Jurkat, Clone E6-1 (cell line): ENCODE measurements at regions not wholly inside any gene's neighbourhood (a gene's known extent, or its start where the extent isn't known, plus 50 kb on each side); places are given as distances from the start of the nearest gene placed in this dataset.
"Not testable (repeated sequence)": the region's sequence is repeated elsewhere in the genome, so short reads cannot be mapped to it uniquely, and the experiment has no call there.

Experiments
- DNase-seq: peaks from one replicate; pipeline ENCODE4 v3.0.0-alpha.2; 2011; ENCODE audit warnings: low read depth, low spot score
- H3K4me3 ChIP-seq: 2 replicates; pipeline ENCODE4 v1.5.1; 2011; ENCODE audit warnings: mild to moderate bottlenecking, low read length, control low read depth, moderate library complexity

- no peak for DNase-seq
- H3K4me3 ChIP-seq, result no peak overlapping the region
Observed at GRCh38 chrY:20042993-20043392, 298.5 kb upstream of the KDM5D start.

GRCh38 chrY:20025676-20026075 is 281.1 kb upstream of the KDM5D start:
- no peak for DNase-seq
- H3K4me3 ChIP-seq, result no peak overlapping the region

- DNase-seq, H3K4me3 ChIP-seq: not testable (repeated sequence)
Observed at GRCh38 chrY:19993410-19993809, 248.9 kb upstream of the KDM5D start.

GRCh38 chrY:19973012-19973411 is 228.5 kb upstream of the KDM5D start:
- DNase-seq, result peak; percentile 35
- H3K4me3 ChIP-seq, result no peak overlapping the region

GRCh38 chrY:19947702-19948101 is 203.2 kb upstream of the KDM5D start:
- DNase-seq, result peak; percentile 54
- no peak overlapping the region for H3K4me3 ChIP-seq

- peak; percentile 27 for DNase-seq
- no peak overlapping the region for H3K4me3 ChIP-seq
Observed at GRCh38 chrY:19899011-19899410, 154.5 kb upstream of the KDM5D start.

GRCh38 chrY:19892076-19892964 is 147.8 kb upstream of the KDM5D start:
- peak overlapping the region; percentile 5; the same call in 1 of the 2 replicates for H3K4me3 ChIP-seq
- DNase-seq, result peak; percentile 84

- DNase-seq, result no peak
- no peak overlapping the region for H3K4me3 ChIP-seq
Observed at GRCh38 chrY:19882145-19882544, 137.6 kb upstream of the KDM5D start.

GRCh38 chrY:19869715-19870114 is 125.2 kb upstream of the KDM5D start:
- H3K4me3 ChIP-seq, result no peak overlapping the region
- no peak for DNase-seq

GRCh38 chrY:19869281-19869680 is 124.8 kb upstream of the KDM5D start:
- no peak overlapping the region for H3K4me3 ChIP-seq
- no peak for DNase-seq

- H3K4me3 ChIP-seq, result no peak overlapping the region
Observed at GRCh38 chrY:19868647-19869046, 124.1 kb upstream of the KDM5D start.

GRCh38 chrY:19856474-19857135 is 112.1 kb upstream of the KDM5D start:
- DNase-seq, result peak; percentile 64
- no peak overlapping the region for H3K4me3 ChIP-seq

More at GRCh38 chrY:19868647-19869046, 124.1 kb upstream of the KDM5D start:
- DNase-seq, result no peak

- H3K4me3 ChIP-seq, result no peak overlapping the region
- DNase-seq, result peak; percentile 8
Observed at GRCh38 chrY:19842972-19843371, 98.4 kb upstream of the KDM5D start.

GRCh38 chrY:19824136-19824535 is 79.6 kb upstream of the KDM5D start:
- DNase-seq, result no peak

GRCh38 chrY:19818546-19818945 is 74.0 kb upstream of the KDM5D start:
- DNase-seq, result no peak
- H3K4me3 ChIP-seq, result no peak overlapping the region

More at GRCh38 chrY:19824136-19824535, 79.6 kb upstream of the KDM5D start:
- H3K4me3 ChIP-seq, result no peak overlapping the region

GRCh38 chrY:19816920-19817319 is 72.4 kb upstream of the KDM5D start:
- DNase-seq, result peak; percentile 61
- peak overlapping the region; percentile 44 for H3K4me3 ChIP-seq

- peak overlapping the region; percentile 44 for H3K4me3 ChIP-seq
- DNase-seq, result peak; percentile 54
Observed at GRCh38 chrY:19816053-19816823, 71.7 kb upstream of the KDM5D start.
